SU-DHL-6 (cell line): ENCODE measurements at regions not wholly inside any gene's neighbourhood (a gene's known extent, or its start where the extent isn't known, plus 50 kb on each side); places are given as distances from the start of the nearest gene placed in this dataset.

Experiments
- H2AFZ ChIP-seq: fragments of 200-600 bp; sonication (generic); 2 replicates; pipeline ENCODE4 v1.6.1; 2014; ENCODE audit warnings: low read depth, mild to moderate bottlenecking, moderate library complexity, mixed read lengths, antibody characterized with exemption, low read length; ENCODE audit not compliant: severe bottlenecking
- H3F3A ChIP-seq: fragments of 200-600 bp; shearing (Covaris generic); 2 replicates; pipeline ENCODE4 v1.6.0; 2016; ENCODE audit warnings: antibody characterized with exemption, mild to moderate bottlenecking; ENCODE audit not compliant: insufficient read depth
- H3K27ac ChIP-seq: fragments of 200-600 bp; sonication (generic); 2 replicates; pipeline ENCODE4 v1.5.1; 2016; ENCODE audit warnings: low read depth, mild to moderate bottlenecking, low read length, moderate library complexity, mixed read lengths
- H3K27me3 ChIP-seq: fragments of 200-600 bp; sonication (generic), shearing (Covaris generic); 2 replicates; pipeline ENCODE4 v1.6.0; 2014; ENCODE audit warnings: mild to moderate bottlenecking, low read length
- H3K36me3 ChIP-seq: fragments of 200-600 bp; sonication (generic); 2 replicates; pipeline ENCODE4 v1.6.1; 2014; ENCODE audit warnings: mild to moderate bottlenecking, low read length, mixed read lengths
- H3K4me2 ChIP-seq: fragments of 300-600, 200-600 bp; shearing (Covaris generic), sonication (generic); 2 replicates; pipeline ENCODE4 v1.6.0; 2014; ENCODE audit warnings: low read length, low read depth, mild to moderate bottlenecking; ENCODE audit not compliant: poor library complexity, severe bottlenecking
- H3K4me3 ChIP-seq: fragments of 200-600 bp; sonication (generic); 2 replicates; pipeline ENCODE4 v1.5.1; 2014; ENCODE audit warnings: antibody characterized with exemption, low read length, mild to moderate bottlenecking, mixed read lengths; ENCODE audit not compliant: insufficient read depth, poor library complexity, severe bottlenecking
- H3K79me2 ChIP-seq: fragments of 200-600 bp; sonication (generic); 2 replicates; pipeline ENCODE4 v1.6.1; 2014; ENCODE audit warnings: mild to moderate bottlenecking, low read length, moderate library complexity; ENCODE audit not compliant: insufficient read depth
- H3K9ac ChIP-seq: fragments of 200-600 bp; sonication (generic); 2 replicates; pipeline ENCODE4 v1.7.0; 2014; ENCODE audit warnings: mild to moderate bottlenecking, low read length
- H3K9me2 ChIP-seq: fragments of 200-600 bp; sonication (generic); replicated peaks from 2 replicates; pipeline ENCODE4 v1.6.1; 2014; ENCODE audit warnings: low read length; ENCODE audit not compliant: insufficient read depth
- H3K9me3 ChIP-seq: fragments of 200-600 bp; sonication (generic); 2 replicates; pipeline ENCODE4 v1.6.1; 2014; ENCODE audit warnings: low read length, mixed read lengths; ENCODE audit not compliant: insufficient read depth
- H4K20me1 ChIP-seq: fragments of 200-600 bp; sonication (generic); 2 replicates; pipeline ENCODE4 v1.6.1; 2014; ENCODE audit warnings: low read depth, mild to moderate bottlenecking, antibody characterized with exemption, low read length, moderate library complexity, mixed read lengths
- EZH2phosphoT487 ChIP-seq: fragments of 200-600 bp; sonication (generic), shearing (Covaris generic); conservative IDR thresholded peaks from 2 replicates; pipeline ENCODE4 v1.6.1; 2018; ENCODE audit warnings: mild to moderate bottlenecking, antibody characterized with exemption, low read length, moderate library complexity, mixed read lengths
- TF ChIP-seq, protein P1 (sequence below): fragments of 200-600 bp; sonication (generic); IDR thresholded peaks from one replicate; pipeline ENCODE4 v1.5.1; 2017; ENCODE audit warnings: antibody characterized with exemption, mild to moderate bottlenecking, low read length, moderate library complexity; ENCODE audit not compliant: insufficient read depth, poor library complexity, severe bottlenecking

DNA sequence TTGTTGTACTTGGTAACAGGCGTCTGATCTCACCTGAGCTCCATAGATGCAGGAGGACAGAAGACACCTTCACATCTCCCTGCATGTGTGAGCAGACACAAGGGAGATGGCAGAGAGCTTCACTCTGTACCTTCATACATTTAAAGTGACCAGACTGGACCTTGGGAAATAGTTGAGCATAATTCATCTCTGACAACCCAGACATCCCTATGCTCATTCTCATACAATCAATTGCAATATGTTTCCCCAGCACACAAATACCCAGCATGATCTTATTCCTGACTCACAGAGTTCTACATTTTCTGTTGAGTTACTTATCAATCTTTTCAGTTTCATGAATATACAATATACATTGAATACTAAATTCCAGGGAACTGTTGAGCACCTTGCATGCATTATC lies 488.2 kb upstream of the API5 start:
- H3K79me2 ChIP-seq: no peaks in the 10 kb centered on the region
- H4K20me1 ChIP-seq: no peaks in the 10 kb centered on the region
- H3K27me3 ChIP-seq: no peaks in the 10 kb centered on the region
- TF ChIP-seq, protein P1, sequence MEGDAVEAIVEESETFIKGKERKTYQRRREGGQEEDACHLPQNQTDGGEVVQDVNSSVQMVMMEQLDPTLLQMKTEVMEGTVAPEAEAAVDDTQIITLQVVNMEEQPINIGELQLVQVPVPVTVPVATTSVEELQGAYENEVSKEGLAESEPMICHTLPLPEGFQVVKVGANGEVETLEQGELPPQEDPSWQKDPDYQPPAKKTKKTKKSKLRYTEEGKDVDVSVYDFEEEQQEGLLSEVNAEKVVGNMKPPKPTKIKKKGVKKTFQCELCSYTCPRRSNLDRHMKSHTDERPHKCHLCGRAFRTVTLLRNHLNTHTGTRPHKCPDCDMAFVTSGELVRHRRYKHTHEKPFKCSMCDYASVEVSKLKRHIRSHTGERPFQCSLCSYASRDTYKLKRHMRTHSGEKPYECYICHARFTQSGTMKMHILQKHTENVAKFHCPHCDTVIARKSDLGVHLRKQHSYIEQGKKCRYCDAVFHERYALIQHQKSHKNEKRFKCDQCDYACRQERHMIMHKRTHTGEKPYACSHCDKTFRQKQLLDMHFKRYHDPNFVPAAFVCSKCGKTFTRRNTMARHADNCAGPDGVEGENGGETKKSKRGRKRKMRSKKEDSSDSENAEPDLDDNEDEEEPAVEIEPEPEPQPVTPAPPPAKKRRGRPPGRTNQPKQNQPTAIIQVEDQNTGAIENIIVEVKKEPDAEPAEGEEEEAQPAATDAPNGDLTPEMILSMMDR: no peak
- TF ChIP-seq EZH2phosphoT487: no peak
- no peaks in the 10 kb centered on the region for H3K9me3 ChIP-seq
- H3K9me2 ChIP-seq: no peaks in the 10 kb centered on the region
- no peak overlapping the region for H2AFZ ChIP-seq
- H3K9ac ChIP-seq: no peak overlapping the region
- no peak overlapping the region for H3K27ac ChIP-seq
- H3K4me2 ChIP-seq: no peak overlapping the region
- no peaks in the 10 kb centered on the region for H3F3A ChIP-seq
- H3K36me3 ChIP-seq: no peaks in the 10 kb centered on the region
- H3K4me3 ChIP-seq: no peak overlapping the region

DNA sequence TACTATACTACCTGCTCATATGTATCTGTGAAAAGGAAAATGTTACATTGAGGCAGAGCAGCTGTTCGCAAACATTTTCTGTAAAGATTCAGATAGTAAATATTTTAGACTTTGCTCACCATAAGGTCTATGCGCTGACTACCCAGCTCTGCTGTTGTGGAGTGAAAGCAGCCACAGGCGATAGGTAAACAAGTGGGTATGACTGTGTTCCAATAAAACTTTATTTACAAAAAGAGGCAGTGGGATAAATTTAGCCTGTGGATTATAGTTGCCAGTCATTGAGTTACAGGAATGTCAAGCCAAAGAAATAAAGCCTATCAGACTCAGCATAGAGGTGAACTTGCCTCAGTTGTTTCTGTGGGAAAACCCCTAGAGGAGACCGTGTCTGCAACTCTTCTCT lies 487.7 kb upstream of the API5 start:
- H3K27me3 ChIP-seq: no peaks in the 10 kb centered on the region
- H3K79me2 ChIP-seq: no peaks in the 10 kb centered on the region
- no peaks in the 10 kb centered on the region for H3K9me3 ChIP-seq
- TF ChIP-seq, protein P1: no peak
- no peak for TF ChIP-seq EZH2phosphoT487
- no peaks in the 10 kb centered on the region for H3K9me2 ChIP-seq
- H3K4me2 ChIP-seq: no peak overlapping the region
- no peaks in the 10 kb centered on the region for H3K36me3 ChIP-seq
- no peaks in the 10 kb centered on the region for H4K20me1 ChIP-seq
- no peaks in the 10 kb centered on the region for H3F3A ChIP-seq
- no peak overlapping the region for H3K4me3 ChIP-seq
- no peak overlapping the region for H3K27ac ChIP-seq
- no peak overlapping the region for H2AFZ ChIP-seq
- no peak overlapping the region for H3K9ac ChIP-seq

DNA sequence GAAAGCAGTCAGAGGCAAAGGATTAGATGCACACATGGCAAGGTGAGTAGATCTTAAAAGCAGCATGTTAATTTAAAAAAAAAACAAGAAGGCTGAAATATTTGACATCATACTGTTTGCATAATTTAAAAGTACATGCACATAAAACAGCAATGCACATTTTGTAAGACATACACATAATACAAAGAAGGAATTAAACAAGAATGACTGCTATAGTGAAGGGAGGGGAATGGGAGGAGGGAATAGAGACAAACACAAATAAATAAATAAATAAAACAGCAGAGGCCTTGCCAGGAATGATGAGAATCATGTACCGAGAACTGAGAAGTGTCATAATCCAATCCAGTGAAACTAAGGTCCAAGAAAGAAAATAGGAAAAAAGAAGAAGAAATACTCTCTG lies 486.2 kb upstream of the API5 start:
- Histone ChIP-seq H3K27ac (no peak overlapping the region), H3K36me3 (no peaks in the 10 kb centered on the region), H3K4me3 (no peak overlapping the region), H3K9ac (no peak overlapping the region), H3K27me3 (no peaks in the 10 kb centered on the region), H3F3A (no peaks in the 10 kb centered on the region), H3K4me2 (no peak overlapping the region), H4K20me1 (no peaks in the 10 kb centered on the region), H2AFZ (no peak overlapping the region), H3K9me2 (no peaks in the 10 kb centered on the region), H3K9me3 (no peaks in the 10 kb centered on the region), H3K79me2 (no peaks in the 10 kb centered on the region)
- TF ChIP-seq EZH2phosphoT487: no peak
- TF ChIP-seq, protein P1: no peak

DNA sequence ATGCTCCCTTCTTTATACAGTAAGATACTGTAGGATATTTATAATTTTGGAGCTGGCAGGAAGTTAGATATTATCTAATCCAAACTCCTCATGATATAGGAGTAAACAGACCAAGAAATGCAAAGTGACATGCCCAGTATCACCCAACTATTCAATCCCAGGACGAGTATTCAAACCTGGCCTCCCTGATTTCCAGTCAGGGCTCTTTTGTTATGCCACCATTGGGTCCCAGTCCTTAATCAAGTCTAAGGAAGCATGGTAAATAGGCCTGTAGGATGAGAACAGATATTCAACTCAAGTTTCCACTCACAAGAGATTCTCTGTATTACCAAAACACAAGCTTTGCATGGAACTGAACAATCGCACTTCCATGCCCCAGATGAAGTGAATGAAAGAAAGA lies 484.0 kb upstream of the API5 start:
- Histone ChIP-seq H3K4me3 (no peak overlapping the region), H3K36me3 (no peaks in the 10 kb centered on the region), H4K20me1 (no peaks in the 10 kb centered on the region), H3K79me2 (no peaks in the 10 kb centered on the region), H3K27me3 (no peaks in the 10 kb centered on the region), H3K9me2 (no peaks in the 10 kb centered on the region), H3K9me3 (no peaks in the 10 kb centered on the region), H3F3A (no peaks in the 10 kb centered on the region), H3K27ac (no peak overlapping the region), H3K9ac (no peak overlapping the region), H2AFZ (no peak overlapping the region), H3K4me2 (no peak overlapping the region)
- TF ChIP-seq EZH2phosphoT487: no peak
- TF ChIP-seq, protein P1: no peak
